ENCODE measurements at regions not wholly inside any gene's neighbourhood (a gene's known extent, or its start where the extent isn't known, plus 50 kb on each side); places are given as distances from the start of the nearest gene placed in this dataset.

DNA sequence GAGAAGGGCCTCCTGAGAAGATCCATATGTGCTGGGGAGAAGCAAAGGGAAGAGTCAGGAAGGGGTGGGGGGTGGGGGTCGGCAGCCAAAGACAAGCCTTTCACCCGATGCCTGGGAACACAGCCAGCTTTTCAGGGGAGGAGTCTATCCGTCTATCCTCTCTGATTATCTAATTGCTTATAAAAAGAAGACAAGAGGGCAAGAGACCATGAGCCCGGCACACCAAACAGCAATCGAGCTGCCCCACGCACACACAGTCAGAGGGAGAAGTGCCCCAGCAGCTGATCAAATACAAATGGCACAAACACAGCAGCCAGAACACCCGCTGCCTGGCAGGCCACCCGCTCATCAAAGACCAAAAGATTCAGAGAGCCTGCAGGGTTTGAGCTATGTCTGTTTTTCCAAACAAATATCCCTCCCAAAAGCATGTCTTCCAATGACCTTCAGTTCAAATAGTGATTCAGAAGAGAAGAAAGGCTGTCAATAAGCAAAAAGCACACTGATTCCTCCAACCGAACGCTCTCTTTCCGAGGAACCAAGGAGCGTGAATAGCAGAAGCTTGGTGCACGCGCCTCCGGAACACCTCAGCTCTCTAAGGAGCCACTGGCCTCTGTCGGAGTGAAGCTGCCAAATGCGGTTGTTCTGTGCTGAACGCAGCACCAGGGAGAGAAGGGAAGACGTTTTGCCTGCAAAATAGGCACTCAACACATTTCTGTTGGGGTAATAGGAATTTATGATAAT lies 419.2 kb downstream of the OCA2 start:
- Mint-ChIP-seq H3K27ac (no peak overlapping the region), H3K9me3 (no peaks in the 10 kb centered on the region), H3K4me3 (no peak overlapping the region), H3K4me1 (ENCODE audit: low read depth) (no peaks in the 10 kb centered on the region), H3K27me3 (peaks cover 2% of the 10 kb centered on the region), H3K36me3 (ENCODE audit: low read depth) (no peaks in the 10 kb centered on the region)
- intact Hi-C loops (cut with micrococcal nuclease), result no loop called here

- Mint-ChIP-seq H3K36me3 (ENCODE audit: low read depth) (no peaks in the 10 kb centered on the region), H3K9me3 (no peaks in the 10 kb centered on the region), H3K27ac (no peak overlapping the region), H3K27me3 (peaks cover 2% of the 10 kb centered on the region), H3K4me1 (ENCODE audit: low read depth) (no peaks in the 10 kb centered on the region), H3K4me3 (no peak overlapping the region)
- intact Hi-C loops (cut with micrococcal nuclease), result no loop called here
Observed at GRCh38 chr15:27679203-27679602, 419.9 kb downstream of the OCA2 start.

DNA sequence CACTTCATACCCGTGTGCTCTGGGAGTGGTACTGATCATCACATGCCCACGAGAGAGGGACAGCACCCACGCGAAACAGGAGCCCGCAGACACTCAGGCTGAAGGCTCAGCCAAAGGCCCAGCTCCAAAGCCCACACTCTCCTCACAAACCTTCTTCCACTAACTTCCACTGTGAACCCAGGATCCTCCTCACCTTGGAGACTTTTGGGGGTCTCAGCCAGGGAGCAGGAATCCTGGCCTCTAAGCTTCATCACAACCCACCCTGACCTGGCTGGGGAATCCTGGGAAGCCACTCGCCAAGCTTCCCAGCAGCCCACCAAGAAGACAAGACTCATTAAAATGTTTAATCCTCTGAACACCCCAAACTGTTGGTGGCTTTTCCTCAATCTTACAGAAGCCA lies 421.2 kb downstream of the OCA2 start:
- intact Hi-C loops (cut with micrococcal nuclease), result no loop called here

DNA sequence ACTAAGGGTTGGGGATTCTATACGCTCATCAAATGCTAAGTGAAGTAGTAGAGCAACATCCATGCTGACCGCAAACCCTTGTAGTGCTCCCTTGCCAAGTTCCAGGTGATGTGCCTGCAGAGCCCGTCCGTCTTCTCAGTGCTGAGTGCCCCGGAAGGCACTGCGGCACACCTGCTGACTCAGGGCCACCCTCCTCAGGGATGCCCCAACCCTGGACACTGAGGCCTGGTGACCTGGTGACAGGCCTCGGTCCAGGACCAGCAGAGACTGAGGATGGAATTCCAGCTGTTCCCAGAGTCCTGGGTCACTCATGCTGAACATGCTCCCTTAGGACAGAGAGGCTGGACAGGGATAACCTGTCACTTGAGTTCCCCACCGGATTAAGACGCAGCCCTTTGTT lies 422.5 kb downstream of the OCA2 start:
- intact Hi-C loops (cut with micrococcal nuclease), result no loop called here
- Mint-ChIP-seq H3K36me3 (ENCODE audit: low read depth) (no peaks in the 10 kb centered on the region), H3K9me3 (peaks cover 19% of the 10 kb centered on the region), H3K27ac (no peak overlapping the region), H3K4me1 (ENCODE audit: low read depth) (no peaks in the 10 kb centered on the region), H3K27me3 (peaks cover 2% of the 10 kb centered on the region), H3K4me3 (no peak overlapping the region)

More for the DNA sequence above, 421.2 kb downstream of the OCA2 start:
- H3K4me1 Mint-ChIP-seq (ENCODE audit: low read depth), result no peaks in the 10 kb centered on the region
- H3K36me3 Mint-ChIP-seq (ENCODE audit: low read depth), result no peaks in the 10 kb centered on the region
- peaks cover 2% of the 10 kb centered on the region for H3K27me3 Mint-ChIP-seq
- H3K4me3 Mint-ChIP-seq, result no peak overlapping the region
- no peak overlapping the region for H3K27ac Mint-ChIP-seq
- peaks cover 6% of the 10 kb centered on the region for H3K9me3 Mint-ChIP-seq

- peaks cover 20% of the 10 kb centered on the region for H3K9me3 Mint-ChIP-seq
- H3K4me3 Mint-ChIP-seq, result no peak overlapping the region
- no peaks in the 10 kb centered on the region for H3K4me1 Mint-ChIP-seq (ENCODE audit: low read depth)
- intact Hi-C loops (cut with micrococcal nuclease), result no loop called here
- no peaks in the 10 kb centered on the region for H3K36me3 Mint-ChIP-seq (ENCODE audit: low read depth)
- H3K27ac Mint-ChIP-seq, result no peak overlapping the region
- H3K27me3 Mint-ChIP-seq, result peaks cover 2% of the 10 kb centered on the region
Observed at GRCh38 chr15:27675571-27675970, 423.5 kb downstream of the OCA2 start.

- Mint-ChIP-seq H3K27ac (no peak overlapping the region), H3K27me3 (no peaks in the 10 kb centered on the region), H3K4me1 (ENCODE audit: low read depth) (no peaks in the 10 kb centered on the region), H3K4me3 (no peak overlapping the region), H3K9me3 (peaks cover 22% of the 10 kb centered on the region), H3K36me3 (ENCODE audit: low read depth) (no peaks in the 10 kb centered on the region)
- intact Hi-C loops (cut with micrococcal nuclease), result no loop called here
Observed at GRCh38 chr15:27674826-27675225, 424.3 kb downstream of the OCA2 start.

GRCh38 chr15:27673766-27674445 lies 425.2 kb downstream of the OCA2 start:
- Mint-ChIP-seq H3K4me3 (no peak overlapping the region), H3K36me3 (ENCODE audit: low read depth) (no peaks in the 10 kb centered on the region)

GRCh38 chr15:27672537-27672936 lies 426.6 kb downstream of the OCA2 start:
- no peaks in the 10 kb centered on the region for H3K4me1 Mint-ChIP-seq (ENCODE audit: low read depth)
- H3K36me3 Mint-ChIP-seq (ENCODE audit: low read depth), result no peaks in the 10 kb centered on the region
- intact Hi-C loops (cut with micrococcal nuclease), result no loop called here

More at GRCh38 chr15:27673766-27674445, 425.2 kb downstream of the OCA2 start:
- peaks cover 29% of the 10 kb centered on the region for H3K9me3 Mint-ChIP-seq
- intact Hi-C loops (cut with micrococcal nuclease), result no loop called here
- H3K27me3 Mint-ChIP-seq, result no peaks in the 10 kb centered on the region
- H3K27ac Mint-ChIP-seq, result no peak overlapping the region
- no peaks in the 10 kb centered on the region for H3K4me1 Mint-ChIP-seq (ENCODE audit: low read depth)

GRCh38 chr15:27671819-27672437 lies 427.2 kb downstream of the OCA2 start:
- Mint-ChIP-seq H3K27me3 (no peaks in the 10 kb centered on the region), H3K4me3 (no peak overlapping the region), H3K9me3 (peaks cover 32% of the 10 kb centered on the region), H3K27ac (no peak overlapping the region), H3K4me1 (ENCODE audit: low read depth) (no peaks in the 10 kb centered on the region), H3K36me3 (ENCODE audit: low read depth) (no peaks in the 10 kb centered on the region)
- intact Hi-C loops (cut with micrococcal nuclease), result no loop called here

More at GRCh38 chr15:27672537-27672936, 426.6 kb downstream of the OCA2 start:
- Mint-ChIP-seq H3K4me3 (no peak overlapping the region), H3K9me3 (peaks cover 29% of the 10 kb centered on the region), H3K27ac (no peak overlapping the region), H3K27me3 (no peaks in the 10 kb centered on the region)

GRCh38 chr15:27670486-27671209 lies 428.5 kb downstream of the OCA2 start:
- H3K9me3 Mint-ChIP-seq, result peaks cover 37% of the 10 kb centered on the region
- intact Hi-C loops (cut with micrococcal nuclease), result no loop called here
- no peak overlapping the region for H3K27ac Mint-ChIP-seq
- H3K4me3 Mint-ChIP-seq, result no peak overlapping the region
- no peaks in the 10 kb centered on the region for H3K36me3 Mint-ChIP-seq (ENCODE audit: low read depth)
- no peaks in the 10 kb centered on the region for H3K27me3 Mint-ChIP-seq
- H3K4me1 Mint-ChIP-seq (ENCODE audit: low read depth), result no peaks in the 10 kb centered on the region

GRCh38 chr15:27669641-27670040 lies 429.5 kb downstream of the OCA2 start:
- intact Hi-C loops (cut with micrococcal nuclease), result no loop called here
- no peaks in the 10 kb centered on the region for H3K27me3 Mint-ChIP-seq
- H3K9me3 Mint-ChIP-seq, result peaks cover 37% of the 10 kb centered on the region
- H3K4me1 Mint-ChIP-seq (ENCODE audit: low read depth), result no peaks in the 10 kb centered on the region
- no peak overlapping the region for H3K27ac Mint-ChIP-seq
- H3K4me3 Mint-ChIP-seq, result no peak overlapping the region
- no peaks in the 10 kb centered on the region for H3K36me3 Mint-ChIP-seq (ENCODE audit: low read depth)

DNA sequence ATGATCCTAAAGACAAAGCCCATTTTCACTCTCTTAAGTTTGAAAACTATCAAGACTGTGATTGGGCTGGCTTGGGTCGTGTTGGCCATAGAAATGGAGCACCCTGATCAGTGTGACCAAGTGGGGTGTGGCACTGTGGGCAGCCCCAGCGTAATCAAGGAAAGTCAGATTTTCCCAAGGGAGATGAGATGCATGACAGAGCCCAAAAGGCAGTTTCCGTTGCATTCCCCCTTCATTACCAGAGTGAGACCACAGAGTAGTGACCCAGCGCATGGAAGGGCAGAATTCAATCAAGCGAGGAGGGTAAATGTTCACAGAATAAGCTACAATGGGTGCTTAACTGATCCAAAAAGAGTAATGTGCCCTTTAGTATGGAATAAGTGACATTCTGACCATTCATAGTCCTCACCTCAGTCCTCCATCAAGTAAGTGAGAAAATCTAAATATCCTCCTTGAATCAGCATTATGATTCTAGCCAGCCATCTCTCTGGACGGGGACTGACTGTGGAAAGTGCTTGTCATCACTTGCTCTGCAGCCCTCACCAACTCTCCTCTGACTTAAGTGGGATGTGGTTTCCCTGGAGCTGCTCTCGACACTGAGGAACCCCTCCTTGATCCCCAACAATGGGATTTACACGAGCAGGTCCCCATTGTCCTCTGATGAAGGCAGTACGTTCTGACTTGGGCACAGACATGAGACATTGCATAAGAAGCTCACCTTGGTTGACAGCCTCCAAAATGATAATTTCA lies 430.5 kb downstream of the OCA2 start:
- Mint-ChIP-seq H3K4me3 (no peak overlapping the region), H3K27ac (no peak overlapping the region), H3K27me3 (no peaks in the 10 kb centered on the region), H3K4me1 (ENCODE audit: low read depth) (no peaks in the 10 kb centered on the region), H3K36me3 (ENCODE audit: low read depth) (no peaks in the 10 kb centered on the region), H3K9me3 (peaks cover 39% of the 10 kb centered on the region)
- intact Hi-C loops (cut with micrococcal nuclease), result no loop called here

- Mint-ChIP-seq H3K9me3 (peaks cover 46% of the 10 kb centered on the region), H3K27ac (no peak overlapping the region), H3K36me3 (ENCODE audit: low read depth) (no peaks in the 10 kb centered on the region), H3K4me3 (no peak overlapping the region), H3K4me1 (ENCODE audit: low read depth) (no peaks in the 10 kb centered on the region), H3K27me3 (no peaks in the 10 kb centered on the region)
- intact Hi-C loops (cut with micrococcal nuclease), result no loop called here
Observed at GRCh38 chr15:27665002-27665401, 434.1 kb downstream of the OCA2 start.
